Trophoblast cell (in vitro differentiated cells and primary cell): ENCODE measurements at regions not wholly inside any gene's neighbourhood (a gene's known extent, or its start where the extent isn't known, plus 50 kb on each side); places are given as distances from the start of the nearest gene placed in this dataset.
"Not testable (repeated sequence)": the region's sequence is repeated elsewhere in the genome, so short reads cannot be mapped to it uniquely, and the experiment has no call there.

Experiments used
- DNase-seq, 2 donors: peaks; one replicate each; pipeline ENCODE4 v3.0.0-alpha.2; 2016
- H2AFZ ChIP-seq: 2 replicates; pipeline ENCODE4 v1.6.1; 2013; ENCODE audit warnings: low read length, moderate library complexity, mild to moderate bottlenecking; ENCODE audit not compliant: insufficient read depth, poor library complexity
- H2AK5ac ChIP-seq: 2 replicates; pipeline ENCODE4 v1.6.1; 2013; ENCODE audit warnings: mild to moderate bottlenecking, low read length
- H2BK120ac ChIP-seq: 2 replicates; pipeline ENCODE4 v1.6.1; 2013; ENCODE audit warnings: low read length, mild to moderate bottlenecking, moderate library complexity; ENCODE audit not compliant: insufficient read depth, poor library complexity
- H2BK12ac ChIP-seq: 2 replicates; pipeline ENCODE4 v1.6.1; 2013; ENCODE audit warnings: mild to moderate bottlenecking, low read length, moderate library complexity
- H2BK5ac ChIP-seq: 2 replicates; pipeline ENCODE4 v1.6.1; 2013; ENCODE audit warnings: low read length, low read depth, moderate library complexity, mild to moderate bottlenecking; ENCODE audit not compliant: poor library complexity
- H3K14ac ChIP-seq: 2 replicates; pipeline ENCODE4 v1.6.1; 2013; ENCODE audit warnings: mild to moderate bottlenecking, low read length
- H3K18ac ChIP-seq: 2 replicates; pipeline ENCODE4 v1.6.1; 2013; ENCODE audit warnings: mild to moderate bottlenecking, low read length
- H3K23ac ChIP-seq: 2 replicates; pipeline ENCODE4 v1.6.1; 2013; ENCODE audit warnings: low read length
- H3K27ac ChIP-seq: 2 replicates; pipeline ENCODE4 v1.5.1; 2013; ENCODE audit warnings: low read depth, mild to moderate bottlenecking, inconsistent platforms, low read length, moderate library complexity
- H3K27me3 ChIP-seq: 2 replicates; pipeline ENCODE4 v1.6.1; 2013; ENCODE audit warnings: inconsistent platforms, mild to moderate bottlenecking, low read length, moderate library complexity; ENCODE audit not compliant: insufficient read depth
- H3K36me3 ChIP-seq, 2 experiments: 1 replicate in 1 of 2; 2 replicates in 1 of 2; pipeline ENCODE4 v1.6.1; 2013; ENCODE audit warnings: low read length in 2 of 2, mild to moderate bottlenecking in 2 of 2, moderate library complexity in 1 of 2; ENCODE audit not compliant: insufficient read depth in 2 of 2, control insufficient read depth in 1 of 2
- H3K4ac ChIP-seq: 2 replicates; pipeline ENCODE4 v1.6.1; 2013; ENCODE audit warnings: low read depth, mild to moderate bottlenecking, low read length, moderate library complexity
- H3K4me1 ChIP-seq, 2 experiments: 1 replicate in 1 of 2; 2 replicates in 1 of 2; pipeline ENCODE4 v1.6.1; 2013; ENCODE audit warnings: low read length in 2 of 2, mild to moderate bottlenecking in 2 of 2, moderate library complexity in 1 of 2; ENCODE audit not compliant: insufficient read depth in 2 of 2, control insufficient read depth in 1 of 2
- H3K4me2 ChIP-seq: 2 replicates; pipeline ENCODE4 v1.6.1; 2013; ENCODE audit warnings: inconsistent platforms, mild to moderate bottlenecking, low read length, moderate library complexity
- H3K4me3 ChIP-seq: 2 replicates; pipeline ENCODE4 v1.5.1; 2013; ENCODE audit warnings: mild to moderate bottlenecking, low read depth, low read length, inconsistent platforms
- H3K79me1 ChIP-seq: one replicate; pipeline ENCODE4 v1.6.1; 2013; ENCODE audit warnings: low read length
- H3K79me2 ChIP-seq: 2 replicates; pipeline ENCODE4 v1.6.1; 2013; ENCODE audit warnings: low read length, mild to moderate bottlenecking; ENCODE audit not compliant: control insufficient read depth, insufficient read depth, poor library complexity
- H3K9ac ChIP-seq: 2 replicates; pipeline ENCODE4 v1.6.1; 2013; ENCODE audit warnings: mild to moderate bottlenecking, low read length
- H3K9me3 ChIP-seq: 2 replicates; pipeline ENCODE4 v1.6.1; 2013; ENCODE audit warnings: low read depth, mild to moderate bottlenecking, control low read depth, inconsistent platforms, low read length; ENCODE audit not compliant: insufficient read depth
- H4K12ac ChIP-seq: 2 replicates; pipeline ENCODE4 v1.6.1; 2013; ENCODE audit warnings: low read depth, mild to moderate bottlenecking, low read length, moderate library complexity
- H4K8ac ChIP-seq: 2 replicates; pipeline ENCODE4 v1.6.1; 2013; ENCODE audit warnings: low read depth, mild to moderate bottlenecking, low read length, moderate library complexity
- H4K91ac ChIP-seq: one replicate; pipeline ENCODE4 v1.6.1; 2013; ENCODE audit warnings: low read depth, mild to moderate bottlenecking, low read length, moderate library complexity
- WGBS: extraction: QIAGEN DNeasy Blood & Tissue Kit; methylation state at CpG from one replicate; pipeline ENCODE4 v1.1.7; 2013; ENCODE audit warnings: missing lambda C conversion rate; ENCODE audit not compliant: insufficient read length, insufficient coverage; ENCODE audit errors: extremely low coverage; 5-methylcytosine and 5-hydroxymethylcytosine counted together

DNA sequence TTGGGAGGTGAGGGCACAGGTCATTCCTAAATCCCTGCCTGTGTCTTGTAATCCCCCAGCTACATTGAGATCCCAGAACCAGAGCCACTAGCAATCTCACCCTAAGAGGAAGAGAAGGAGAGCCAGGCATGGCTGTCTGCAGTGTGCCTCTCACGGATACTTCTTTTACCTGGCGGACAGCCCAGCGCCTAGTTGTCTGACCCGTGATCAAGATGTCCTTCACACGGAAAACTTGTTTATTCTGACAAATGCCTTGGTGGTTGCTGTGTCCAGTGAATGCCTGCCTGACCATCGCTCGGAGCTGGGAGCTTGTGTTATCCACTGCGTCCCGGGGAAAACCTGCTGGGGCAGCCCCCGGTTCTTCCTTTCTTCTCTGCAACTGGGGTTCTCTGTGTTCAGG is 140.5 kb upstream of the WSCD1 start:
- WGBS: no CpG with 5 or more reads among the region's 10 CpGs

DNA sequence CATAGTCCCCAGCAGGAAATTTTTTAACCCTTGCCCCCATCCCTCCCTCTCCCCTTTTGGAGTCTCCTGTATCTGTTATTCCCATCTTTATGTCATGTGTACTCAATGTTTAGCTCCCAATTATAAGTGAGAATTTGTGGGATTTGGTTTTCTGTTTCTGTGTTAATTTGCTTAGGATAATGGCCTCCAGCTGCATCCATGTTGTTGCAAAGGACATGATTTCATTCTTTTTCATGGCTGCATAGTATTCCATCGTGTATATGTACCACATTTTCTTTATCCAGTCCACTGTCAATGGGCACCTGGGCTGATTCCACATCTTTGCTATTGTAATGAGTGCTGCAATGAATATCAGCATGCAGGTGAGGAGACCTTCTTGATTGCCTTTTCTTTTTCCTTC is 139.6 kb upstream of the WSCD1 start:
- H3K79me1 ChIP-seq, H4K91ac ChIP-seq, H3K4me2 ChIP-seq, H2AK5ac ChIP-seq, DNase-seq, H3K4ac ChIP-seq, H4K8ac ChIP-seq, H3K14ac ChIP-seq, H3K23ac ChIP-seq, H3K4me3 ChIP-seq, H2BK120ac ChIP-seq, H4K12ac ChIP-seq, H3K36me3 ChIP-seq, H3K27me3 ChIP-seq, H3K4me1 ChIP-seq, H3K79me2 ChIP-seq, H2AFZ ChIP-seq, H2BK5ac ChIP-seq, H2BK12ac ChIP-seq, H3K9me3 ChIP-seq, H3K9ac ChIP-seq, H3K18ac ChIP-seq, H3K27ac ChIP-seq: not testable (repeated sequence)
- WGBS: no CpG with 5 or more reads among the region's 1 CpG

More for the DNA sequence above, 140.5 kb upstream of the WSCD1 start:
- H3K4me2 ChIP-seq: no peak overlapping the region
- no peak overlapping the region for H3K18ac ChIP-seq
- H3K27me3 ChIP-seq: no peaks in the 10 kb centered on the region
- no peak overlapping the region for H2AK5ac ChIP-seq
- H3K27ac ChIP-seq: no peak overlapping the region
- no peak overlapping the region for H3K4me3 ChIP-seq
- H2AFZ ChIP-seq: no peak overlapping the region
- DNase-seq: no peak
- H3K23ac ChIP-seq: no peak overlapping the region
- no peaks in the 10 kb centered on the region for H3K79me2 ChIP-seq
- H3K9me3 ChIP-seq: no peaks in the 10 kb centered on the region
- no peak overlapping the region for H4K91ac ChIP-seq
- no peak overlapping the region for H3K4ac ChIP-seq
- no peaks in the 10 kb centered on the region for H3K36me3 ChIP-seq
- no peak overlapping the region for H3K9ac ChIP-seq
- no peak overlapping the region for H2BK120ac ChIP-seq
- H3K14ac ChIP-seq: no peak overlapping the region
- no peak overlapping the region for H2BK5ac ChIP-seq
- no peaks in the 10 kb centered on the region for H3K79me1 ChIP-seq
- H2BK12ac ChIP-seq: no peak overlapping the region
- H4K8ac ChIP-seq: no peak overlapping the region
- no peaks in the 10 kb centered on the region for H3K4me1 ChIP-seq
- H4K12ac ChIP-seq: no peak overlapping the region

DNA sequence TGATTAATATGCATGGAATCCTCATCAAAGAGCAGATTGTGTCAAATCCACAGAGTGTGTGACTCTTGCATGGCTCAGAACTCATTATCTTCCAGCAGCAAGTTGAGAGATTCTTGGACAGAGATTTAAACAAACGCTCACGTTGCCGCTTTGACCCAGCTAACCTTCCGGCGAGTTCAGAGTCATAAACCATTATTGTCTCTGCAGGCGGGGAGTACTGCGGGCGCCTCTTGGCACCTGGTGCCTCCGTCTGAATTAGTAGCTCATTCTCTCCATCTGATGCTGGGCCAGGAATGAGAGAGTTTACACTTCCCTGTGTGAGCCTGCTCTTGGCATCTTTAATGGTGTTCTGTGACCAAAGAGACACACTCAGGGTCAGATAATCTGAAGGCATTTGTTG is 138.6 kb upstream of the WSCD1 start:
- Histone ChIP-seq H2AFZ (no peak overlapping the region), H3K18ac (no peak overlapping the region), H3K79me2 (no peaks in the 10 kb centered on the region), H3K27me3 (no peaks in the 10 kb centered on the region), H2BK5ac (no peak overlapping the region), H3K4me2 (no peak overlapping the region), H3K9me3 (no peaks in the 10 kb centered on the region), H4K12ac (no peak overlapping the region), H3K4me1 (no peaks in the 10 kb centered on the region), H3K9ac (no peak overlapping the region), H3K36me3 (no peaks in the 10 kb centered on the region), H2AK5ac (no peak overlapping the region), H3K27ac (no peak overlapping the region), H4K8ac (no peak overlapping the region), H3K4ac (no peak overlapping the region), H2BK120ac (no peak overlapping the region), H2BK12ac (no peak overlapping the region), H4K91ac (no peak overlapping the region), H3K23ac (no peak overlapping the region), H3K14ac (no peak overlapping the region), H3K79me1 (no peaks in the 10 kb centered on the region), H3K4me3 (no peak overlapping the region)
- no CpG with 5 or more reads among the region's 9 CpGs for WGBS
- no peak for DNase-seq

DNA sequence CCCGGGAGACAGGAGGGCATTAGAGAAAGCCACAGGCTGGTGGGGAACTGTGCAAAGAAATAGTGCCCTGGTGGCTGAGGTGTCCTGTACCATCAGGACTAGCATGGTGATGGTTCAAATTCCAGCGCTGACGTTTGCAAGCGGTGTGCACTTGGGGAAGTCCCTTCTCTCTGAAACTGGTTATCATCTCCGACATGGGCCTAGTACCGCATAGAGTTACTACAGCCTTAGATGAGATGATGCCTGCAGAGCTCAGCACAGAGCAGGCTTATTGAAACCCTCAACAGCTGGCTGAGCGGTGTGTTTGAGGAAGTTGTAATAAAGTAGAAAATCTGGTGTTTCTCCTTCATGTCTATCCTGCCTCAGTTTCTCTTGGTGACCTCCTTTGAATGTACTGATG is 136.7 kb upstream of the WSCD1 start:
- no peak for DNase-seq
- no peak overlapping the region for H2BK120ac ChIP-seq
- no CpG with 5 or more reads among the region's 7 CpGs for WGBS
- H4K8ac ChIP-seq: no peak overlapping the region
- H3K4me3 ChIP-seq: no peak overlapping the region
- no peaks in the 10 kb centered on the region for H3K36me3 ChIP-seq
- H3K79me2 ChIP-seq: no peaks in the 10 kb centered on the region
- no peak overlapping the region for H3K14ac ChIP-seq
- no peaks in the 10 kb centered on the region for H3K27me3 ChIP-seq
- H3K27ac ChIP-seq: no peak overlapping the region
- no peak overlapping the region for H2AFZ ChIP-seq
- no peaks in the 10 kb centered on the region for H3K4me1 ChIP-seq
- no peak overlapping the region for H3K9ac ChIP-seq
- H2AK5ac ChIP-seq: no peak overlapping the region
- H3K4me2 ChIP-seq: no peak overlapping the region
- H3K79me1 ChIP-seq: no peaks in the 10 kb centered on the region
- no peak overlapping the region for H3K23ac ChIP-seq
- no peak overlapping the region for H2BK12ac ChIP-seq
- no peak overlapping the region for H4K91ac ChIP-seq
- no peak overlapping the region for H2BK5ac ChIP-seq
- H3K18ac ChIP-seq: no peak overlapping the region
- no peaks in the 10 kb centered on the region for H3K9me3 ChIP-seq
- no peak overlapping the region for H4K12ac ChIP-seq
- no peak overlapping the region for H3K4ac ChIP-seq
